ENCODE measurements at regions not wholly inside any gene's neighbourhood (a gene's known extent, or its start where the extent isn't known, plus 50 kb on each side); places are given as distances from the start of the nearest gene placed in this dataset.

GRCh38 chr5:85205430-85205829, 820.8 kb upstream of the EDIL3 start:
- in situ Hi-C loops (cut with MboI; ENCODE audit: low sequenced_read_pairs, unreplicated experiment): no loop called here
- DNase-seq (ENCODE audit: low spot score): no peak
- no peak for TF ChIP-seq CTCF (IDR thresholded peaks at IDR 0.05; ENCODE audit: borderline replicate concordance, control extremely low read depth, extremely low read depth, insufficient read depth, missing control alignments)

DNA sequence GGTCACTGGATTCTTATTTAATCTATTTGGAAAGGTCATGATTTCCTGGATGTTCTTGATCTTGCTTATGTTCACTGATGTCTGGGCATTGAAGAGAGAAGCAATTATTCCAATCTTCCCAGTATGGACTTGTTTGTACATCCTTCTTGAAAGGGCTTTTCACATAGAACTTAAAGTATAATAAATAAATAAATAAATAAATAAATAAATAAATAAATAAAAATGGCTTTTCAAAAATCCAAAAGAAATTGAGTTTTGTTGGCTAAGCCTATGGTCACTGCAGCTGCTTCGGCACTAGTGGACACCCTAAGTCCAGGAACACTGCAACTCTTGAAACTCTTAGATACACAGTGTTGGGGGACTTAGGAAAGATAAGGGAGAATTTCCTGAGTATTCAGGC, 840.7 kb upstream of the EDIL3 start:
- no peak for TF ChIP-seq CTCF (IDR thresholded peaks at IDR 0.05; ENCODE audit: borderline replicate concordance, control extremely low read depth, extremely low read depth, insufficient read depth, missing control alignments)
- DNase-seq (ENCODE audit: low spot score): no peak
- in situ Hi-C loops (cut with MboI; ENCODE audit: low sequenced_read_pairs, unreplicated experiment): no loop called here

GRCh38 chr5:85249204-85249603, 864.5 kb upstream of the EDIL3 start:
- in situ Hi-C loops (cut with MboI; ENCODE audit: low sequenced_read_pairs, unreplicated experiment): no loop called here
- no peak for TF ChIP-seq CTCF (IDR thresholded peaks at IDR 0.05; ENCODE audit: borderline replicate concordance, control extremely low read depth, extremely low read depth, insufficient read depth, missing control alignments)
- no peak for DNase-seq (ENCODE audit: low spot score)

DNA sequence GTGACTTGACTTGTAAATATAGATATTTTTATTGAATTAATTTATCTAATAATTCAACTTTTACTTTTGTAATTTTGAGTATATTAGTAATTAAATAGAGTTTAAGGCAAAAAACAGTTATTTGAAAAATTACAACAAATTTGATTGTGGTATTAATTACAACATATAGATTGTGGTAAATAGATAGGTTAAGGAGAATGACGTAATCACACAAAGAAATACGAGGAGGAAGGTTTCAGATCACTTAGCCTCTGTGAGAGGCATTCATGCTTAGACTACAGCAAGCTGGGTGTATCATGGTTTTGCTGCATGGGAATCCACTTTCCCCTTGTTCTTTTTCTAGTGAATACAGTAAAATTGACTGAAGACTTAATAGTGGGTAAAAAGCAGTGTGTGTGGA, 878.4 kb upstream of the EDIL3 start:
- in situ Hi-C loops (cut with MboI; ENCODE audit: low sequenced_read_pairs, unreplicated experiment): no loop called here
- no peak for TF ChIP-seq CTCF (IDR thresholded peaks at IDR 0.05; ENCODE audit: borderline replicate concordance, control extremely low read depth, extremely low read depth, insufficient read depth, missing control alignments)
- DNase-seq (ENCODE audit: low spot score): no peak

DNA sequence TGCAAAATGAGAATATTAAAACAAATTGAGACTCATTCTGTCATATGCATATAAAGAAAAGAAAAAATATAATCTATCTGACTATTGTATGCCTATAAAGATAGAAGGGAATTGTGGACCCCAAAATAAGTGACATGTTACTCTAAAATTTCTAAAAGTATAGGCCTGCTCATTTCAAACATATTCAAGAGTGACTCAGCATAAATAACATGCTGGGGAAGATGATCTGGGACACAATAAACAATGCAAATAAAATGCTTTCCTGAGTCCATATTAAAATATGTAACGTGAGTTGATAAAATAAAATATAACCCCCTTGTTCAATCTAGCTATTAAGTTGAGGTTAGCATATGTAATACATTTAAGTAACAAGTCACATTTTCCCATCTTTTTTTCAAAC, 882.0 kb upstream of the EDIL3 start:
- in situ Hi-C loops (cut with MboI; ENCODE audit: low sequenced_read_pairs, unreplicated experiment): no loop called here

GRCh38 chr5:85268194-85268593, 883.5 kb upstream of the EDIL3 start:
- in situ Hi-C loops (cut with MboI; ENCODE audit: low sequenced_read_pairs, unreplicated experiment): no loop called here
- no peak for TF ChIP-seq CTCF (IDR thresholded peaks at IDR 0.05; ENCODE audit: borderline replicate concordance, control extremely low read depth, extremely low read depth, insufficient read depth, missing control alignments)
- no peak for DNase-seq (ENCODE audit: low spot score)

More for the DNA sequence above, 882.0 kb upstream of the EDIL3 start:
- no peak for DNase-seq (ENCODE audit: low spot score)
- no peak for TF ChIP-seq CTCF (IDR thresholded peaks at IDR 0.05; ENCODE audit: borderline replicate concordance, control extremely low read depth, extremely low read depth, insufficient read depth, missing control alignments)

- TF ChIP-seq CTCF (IDR thresholded peaks at IDR 0.05; ENCODE audit: borderline replicate concordance, control extremely low read depth, extremely low read depth, insufficient read depth, missing control alignments): no peak
- DNase-seq (ENCODE audit: low spot score): no peak
- in situ Hi-C loops (cut with MboI; ENCODE audit: low sequenced_read_pairs, unreplicated experiment): no loop called here
Observed at GRCh38 chr5:85278193-85278592, 893.5 kb upstream of the EDIL3 start.
